H9 (cell line): ENCODE measurements at regions not wholly inside any gene's neighbourhood (a gene's known extent, or its start where the extent isn't known, plus 50 kb on each side); places are given as distances from the start of the nearest gene placed in this dataset.

Experiments used
- DNase-seq: peaks from one replicate; pipeline ENCODE4 v3.0.0-alpha.2; 2017
- H2AFZ ChIP-seq: one replicate; pipeline ENCODE4 v1.6.1; 2013; ENCODE audit warnings: mild to moderate bottlenecking, low read length, control low read depth, moderate library complexity
- H2AK5ac ChIP-seq: 2 replicates; pipeline ENCODE4 v1.6.1; 2013; ENCODE audit warnings: low read length, control low read depth, mixed read lengths; ENCODE audit not compliant: insufficient read length
- H2BK120ac ChIP-seq: one replicate; pipeline ENCODE4 v1.6.1; 2013; ENCODE audit warnings: low read depth, mild to moderate bottlenecking, low read length, control low read depth, inconsistent platforms; ENCODE audit not compliant: poor library complexity, severe bottlenecking
- H2BK12ac ChIP-seq: 2 replicates; pipeline ENCODE4 v1.6.1; 2013; ENCODE audit warnings: low read length, control low read depth, mixed read lengths, low read depth; ENCODE audit not compliant: insufficient read length
- H2BK15ac ChIP-seq: 2 replicates; pipeline ENCODE4 v1.6.1; 2013; ENCODE audit warnings: low read depth, low read length, control low read depth
- H2BK20ac ChIP-seq: one replicate; pipeline ENCODE4 v1.6.1; 2013; ENCODE audit warnings: low read depth, mild to moderate bottlenecking, low read length, control low read depth, inconsistent platforms; ENCODE audit not compliant: poor library complexity, severe bottlenecking
- H2BK5ac ChIP-seq: 2 replicates; pipeline ENCODE4 v1.6.1; 2013; ENCODE audit warnings: low read length, control low read depth, mixed read lengths; ENCODE audit not compliant: insufficient read length
- H3K14ac ChIP-seq: 2 replicates; pipeline ENCODE4 v1.6.1; 2013; ENCODE audit warnings: low read length, control low read depth; ENCODE audit not compliant: insufficient read depth
- H3K18ac ChIP-seq: 2 replicates; pipeline ENCODE4 v1.6.1; 2013; ENCODE audit warnings: low read depth, mild to moderate bottlenecking, mixed read lengths, low read length, control low read depth; ENCODE audit not compliant: insufficient read length
- H3K23ac ChIP-seq: 2 replicates; pipeline ENCODE4 v1.6.1; 2013; ENCODE audit warnings: low read length, control low read depth, mixed read lengths, low read depth; ENCODE audit not compliant: insufficient read length
- H3K23me2 ChIP-seq: 2 replicates; pipeline ENCODE4 v1.6.1; 2013; ENCODE audit warnings: low read depth, mild to moderate bottlenecking, mixed read lengths, low read length, control low read depth; ENCODE audit not compliant: insufficient read length, poor library complexity, severe bottlenecking
- H3K27ac ChIP-seq: 2 replicates; pipeline ENCODE4 v1.5.1; 2013; ENCODE audit warnings: low read length, control low read depth, mixed read lengths, low read depth; ENCODE audit not compliant: insufficient read length
- H3K27me3 ChIP-seq: 2 replicates; pipeline ENCODE4 v1.6.1; 2013; ENCODE audit warnings: low read length, control low read depth, inconsistent platforms; ENCODE audit not compliant: insufficient read depth
- H3K4ac ChIP-seq: 2 replicates; pipeline ENCODE4 v1.6.1; 2013; ENCODE audit warnings: low read depth, mild to moderate bottlenecking, control low read depth, inconsistent platforms, low read length, moderate library complexity
- H3K4me1 ChIP-seq: 2 replicates; pipeline ENCODE4 v1.6.1; 2013; ENCODE audit warnings: low read length, control low read depth, inconsistent platforms; ENCODE audit not compliant: insufficient read depth
- H3K4me2 ChIP-seq: 2 replicates; pipeline ENCODE4 v1.6.1; 2013; ENCODE audit warnings: low read length, control low read depth, mixed read lengths; ENCODE audit not compliant: insufficient read length, insufficient read depth
- H3K56ac ChIP-seq: 2 replicates; pipeline ENCODE4 v1.6.1; 2013; ENCODE audit warnings: low read depth, mild to moderate bottlenecking, mixed read lengths, low read length, control low read depth; ENCODE audit not compliant: insufficient read length
- H3K79me1 ChIP-seq: 2 replicates; pipeline ENCODE4 v1.6.1; 2013; ENCODE audit warnings: low read depth, mild to moderate bottlenecking, moderate library complexity, low read length, control low read depth, inconsistent platforms; ENCODE audit not compliant: insufficient read depth, poor library complexity, severe bottlenecking
- H3K79me2 ChIP-seq: 2 replicates; pipeline ENCODE4 v1.6.1; 2013; ENCODE audit warnings: low read length, control low read depth, inconsistent platforms; ENCODE audit not compliant: insufficient read depth
- H3K9ac ChIP-seq: 2 replicates; pipeline ENCODE4 v1.6.1; 2013; ENCODE audit warnings: low read length, control low read depth, mixed read lengths; ENCODE audit not compliant: insufficient read length; ENCODE audit errors: extremely low read depth
- H3K9me3 ChIP-seq: one replicate; pipeline ENCODE4 v1.6.1; 2013; ENCODE audit warnings: low read depth, low read length, inconsistent platforms; ENCODE audit not compliant: control insufficient read depth
- H3T11ph ChIP-seq: one replicate; pipeline ENCODE4 v1.6.1; 2013; ENCODE audit warnings: mild to moderate bottlenecking, low read length, control low read depth, inconsistent platforms
- H4K20me1 ChIP-seq: one replicate; pipeline ENCODE4 v1.6.1; 2013; ENCODE audit not compliant: control insufficient read depth, insufficient read length, insufficient read depth
- H4K5ac ChIP-seq: 2 replicates; pipeline ENCODE4 v1.6.1; 2013; ENCODE audit warnings: low read depth, mild to moderate bottlenecking, mixed read lengths, low read length, control low read depth; ENCODE audit not compliant: insufficient read length
- H4K8ac ChIP-seq: replicated peaks from 2 replicates; pipeline ENCODE4 v1.6.1; 2013; ENCODE audit warnings: low read length, control low read depth, mixed read lengths, low read depth; ENCODE audit not compliant: insufficient read length
- H4K91ac ChIP-seq: 2 replicates; pipeline ENCODE4 v1.6.1; 2013; ENCODE audit warnings: low read depth, mild to moderate bottlenecking, moderate library complexity, mixed read lengths, low read length, control low read depth; ENCODE audit not compliant: insufficient read length
- H3K27ac Mint-ChIP-seq, 3 experiments: 2 replicates in 2 of 3; 3 replicates in 1 of 3; pipeline ENCODE4 v1.8.0; 2020 to 2021; ENCODE audit warnings: mixed read lengths in 3 of 3, mild to moderate bottlenecking in 1 of 3, moderate library complexity in 1 of 3
- H3K27me3 Mint-ChIP-seq: 2 replicates; pipeline ENCODE4 v1.8.0; 2021; ENCODE audit warnings: low read depth, mild to moderate bottlenecking, moderate library complexity, mixed read lengths
- H3K36me3 Mint-ChIP-seq, 3 experiments: 2 replicates in 2 of 3; 3 replicates in 1 of 3; pipeline ENCODE4 v1.8.0; 2020 to 2021; ENCODE audit warnings: low read depth in 3 of 3, mixed read lengths in 3 of 3; ENCODE audit not compliant: insufficient read depth in 1 of 3
- H3K4me1 Mint-ChIP-seq, 2 experiments: 2 replicates each; pipeline ENCODE4 v1.8.0; 2020; ENCODE audit warnings: mixed read lengths in 2 of 2
- H3K4me3 Mint-ChIP-seq, 2 experiments: 2 replicates in 1 of 2; 3 replicates in 1 of 2; pipeline ENCODE4 v1.8.0; 2020 to 2021; ENCODE audit warnings: mild to moderate bottlenecking in 2 of 2, mixed read lengths in 2 of 2, moderate library complexity in 1 of 2
- H3K9me3 Mint-ChIP-seq, 2 experiments: 2 replicates in 1 of 2; 3 replicates in 1 of 2; pipeline ENCODE4 v1.8.0; 2020; ENCODE audit warnings: mild to moderate bottlenecking in 2 of 2, mixed read lengths in 2 of 2, moderate library complexity in 1 of 2
- CTCF ChIP-seq: fragments of 200-600 bp; sonication (generic); conservative IDR thresholded peaks from 3 replicates; pipeline ENCODE4 v1.8.0; 2021; ENCODE audit warnings: antibody characterized with exemption, mild to moderate bottlenecking
- WGBS: extraction: QIAGEN DNeasy Blood & Tissue Kit; methylation state at CpG from one replicate; pipeline ENCODE4 v1.1.7; 2013; ENCODE audit warnings: missing lambda C conversion rate, low lambda C conversion rate, mixed read lengths; ENCODE audit not compliant: insufficient read length; ENCODE audit errors: extremely low coverage; 5-methylcytosine and 5-hydroxymethylcytosine counted together

- H2AK5ac ChIP-seq, result no peak overlapping the region
- H3K4me3 Mint-ChIP-seq, result no peak overlapping the region
- H3K27ac Mint-ChIP-seq, result no peak overlapping the region
- H4K5ac ChIP-seq, result no peak overlapping the region
- no peak overlapping the region for H2BK5ac ChIP-seq
- no peak overlapping the region for H2BK20ac ChIP-seq
- no peaks in the 10 kb centered on the region for H4K20me1 ChIP-seq
- no peak overlapping the region for H3K18ac ChIP-seq
- H3K27ac ChIP-seq, result no peak overlapping the region
- H3K9me3 Mint-ChIP-seq, result no peaks in the 10 kb centered on the region
- no peaks in the 10 kb centered on the region for H3K9me3 ChIP-seq
- no peak overlapping the region for H2AFZ ChIP-seq
- no peaks in the 10 kb centered on the region for H3K4me1 ChIP-seq
- no peaks in the 10 kb centered on the region for H3K23me2 ChIP-seq
- no peak overlapping the region for H3K56ac ChIP-seq
- no peak overlapping the region for H3K4ac ChIP-seq
- H2BK120ac ChIP-seq, result no peak overlapping the region
- no peaks in the 10 kb centered on the region for H3K27me3 ChIP-seq
- H3T11ph ChIP-seq, result no peak overlapping the region
- H3K9ac ChIP-seq, result no peak overlapping the region
- no peaks in the 10 kb centered on the region for H3K27me3 Mint-ChIP-seq
- H2BK12ac ChIP-seq, result no peak overlapping the region
- H3K4me1 Mint-ChIP-seq, result 0 out of 4 replicates have a peak, but pooled peaks cover 0 to 3% of the 10 kb centered on the region in 2 experiments
- H4K8ac ChIP-seq, result no peak overlapping the region
- no peak overlapping the region for H2BK15ac ChIP-seq
- no peaks in the 10 kb centered on the region for H3K79me2 ChIP-seq
- no peak overlapping the region for H4K91ac ChIP-seq
- no peak for DNase-seq
- TF ChIP-seq CTCF, result no peak
- no peak overlapping the region for H3K14ac ChIP-seq
- H3K36me3 Mint-ChIP-seq, result no peaks in the 10 kb centered on the region; a peak in 1 of 7 replicates
- no CpG with 5 or more reads among the region's 3 CpGs for WGBS
- H3K23ac ChIP-seq, result no peak overlapping the region
- H3K79me1 ChIP-seq, result no peaks in the 10 kb centered on the region
- no peak overlapping the region for H3K4me2 ChIP-seq
These were observed 258.7 kb downstream of the EMP1 start for GRCh38 chr12:13454991-13455777.
